H1 (cell line): ENCODE measurements at regions not wholly inside any gene's neighbourhood (a gene's known extent, or its start where the extent isn't known, plus 50 kb on each side); places are given as distances from the start of the nearest gene placed in this dataset.

Experiments
- CTCF ChIA-PET: fragments of 300-600 bp; sonication (Branson Sonifier 250); formaldehyde crosslinking; loops from one replicate; lab custom pipeline; 2021; ENCODE audit not compliant: partially characterized antibody; lab: Charles Lee
- POLR2A ChIA-PET: fragments of 300-600 bp; sonication (Branson Sonifier 250); formaldehyde crosslinking; loops from one replicate; lab custom pipeline; 2021; ENCODE audit warnings: inconsistent platforms; ENCODE audit not compliant: partially characterized antibody; lab: Charles Lee
- DNase-seq, 2 experiments: peaks; one replicate each; pipeline versions ENCODE4 v3.0.0 to v3.0.0-alpha.2; 2010 to 2022; ENCODE audit warnings: low spot score in 2 of 2, low read depth in 1 of 2, mixed read lengths in 1 of 2
- FAIRE-seq: peaks from 2 replicates; lab custom pipeline; 2011; peaks lifted over from hg19 to GRCh38; lab: Jason Lieb, UNC
- H2AFZ ChIP-seq: 2 replicates; pipeline ENCODE4 v1.8.1; 2012; ENCODE audit warnings: low read length, inconsistent platforms
- H2AK5ac ChIP-seq: 2 replicates; pipeline ENCODE4 v1.6.1; 2013; ENCODE audit warnings: low read depth, low read length
- H2BK120ac ChIP-seq: replicated peaks from 2 replicates; pipeline ENCODE3; 2013; ENCODE audit warnings: low read depth, low read length, inconsistent platforms
- H2BK12ac ChIP-seq: 2 replicates; pipeline ENCODE4 v1.6.1; 2013; ENCODE audit warnings: low read depth, low read length
- H2BK15ac ChIP-seq: 2 replicates; pipeline ENCODE4 v1.6.1; 2013; ENCODE audit warnings: low read length
- H2BK20ac ChIP-seq: 2 replicates; pipeline ENCODE4 v1.6.1; 2013; ENCODE audit warnings: low read length
- H2BK5ac ChIP-seq: 2 replicates; pipeline ENCODE4 v1.6.1; 2013; ENCODE audit warnings: low read depth, low read length
- H3K14ac ChIP-seq: 2 replicates; pipeline ENCODE4 v1.6.1; 2013; ENCODE audit warnings: inconsistent platforms; ENCODE audit not compliant: insufficient read length
- H3K18ac ChIP-seq: 2 replicates; pipeline ENCODE4 v1.6.1; 2013; ENCODE audit warnings: low read length; ENCODE audit errors: extremely low read depth
- H3K23ac ChIP-seq: 2 replicates; pipeline ENCODE4 v1.6.1; 2013; ENCODE audit warnings: inconsistent platforms; ENCODE audit not compliant: insufficient read length
- H3K23me2 ChIP-seq: 2 replicates; pipeline ENCODE4 v1.6.1; 2013; ENCODE audit warnings: low read depth, low read length
- H3K27ac ChIP-seq: 2 replicates; pipeline ENCODE4 v1.6.1; 2011; ENCODE audit warnings: low read depth, low read length, inconsistent platforms
- H3K27me3 ChIP-seq, 4 experiments: replicated peaks in 1 of 4; 1 replicate in 1 of 4; 2 replicates in 3 of 4; pipeline versions ENCODE4 v1.6.1 to v1.8.1; 2011 to 2013; ENCODE audit warnings: low read length in 3 of 4, mild to moderate bottlenecking in 3 of 4, inconsistent platforms in 2 of 4, mixed read lengths in 2 of 4, moderate library complexity in 1 of 4; ENCODE audit not compliant: control insufficient read depth in 3 of 4, insufficient read depth in 3 of 4; ENCODE audit errors: extremely low read depth in 1 of 4
- H3K36me3 ChIP-seq, 4 experiments: 2 replicates each; pipeline versions ENCODE4 v1.6.1 to v1.8.1; 2011 to 2013; ENCODE audit warnings: mild to moderate bottlenecking in 4 of 4, low read length in 3 of 4, moderate library complexity in 2 of 4, control low read depth in 1 of 4, inconsistent platforms in 1 of 4; ENCODE audit not compliant: insufficient read depth in 4 of 4, control insufficient read depth in 2 of 4
- H3K4ac ChIP-seq: replicated peaks from 2 replicates; pipeline ENCODE3; 2013; ENCODE audit warnings: low read length, low read depth, mixed read lengths, inconsistent platforms; ENCODE audit not compliant: insufficient read length
- H3K4me1 ChIP-seq, 4 experiments: replicated peaks in 1 of 4; 1 replicate in 1 of 4; 2 replicates in 3 of 4; pipeline versions ENCODE4 v1.6.1 to v1.8.1; 2011 to 2013; ENCODE audit warnings: low read length in 3 of 4, inconsistent platforms in 2 of 4, mixed read lengths in 1 of 4; ENCODE audit not compliant: insufficient read depth in 4 of 4, control insufficient read depth in 3 of 4
- H3K4me2 ChIP-seq, 2 experiments: 2 replicates each; pipeline versions ENCODE4 v1.6.1 to v1.8.1; 2011 to 2013; ENCODE audit warnings: low read depth in 2 of 2, low read length in 2 of 2, control low read depth in 1 of 2, inconsistent platforms in 1 of 2, mild to moderate bottlenecking in 1 of 2; ENCODE audit not compliant: insufficient read depth in 1 of 2
- H3K4me3 ChIP-seq, 4 experiments: fragments of 200-600, 300-600 bp in 1 of 4; sonication (generic), shearing (Covaris generic), sonication (Bioruptor Twin) in 1 of 4; 2 replicates each; pipeline versions ENCODE4 v1.5.1 to v1.8.1; 2011 to 2016; ENCODE audit warnings: low read length in 4 of 4, low read depth in 3 of 4, control low read depth in 2 of 4, inconsistent platforms in 2 of 4, mild to moderate bottlenecking in 2 of 4, mixed read lengths in 1 of 4, moderate library complexity in 1 of 4; ENCODE audit not compliant: insufficient read depth in 2 of 4; ENCODE audit errors: extremely low read depth in 1 of 4
- H3K56ac ChIP-seq: replicated peaks from 2 replicates; pipeline ENCODE3; 2013; ENCODE audit warnings: low read depth, mild to moderate bottlenecking, mixed read lengths, low read length, inconsistent platforms; ENCODE audit not compliant: insufficient read length
- H3K79me1 ChIP-seq: 2 replicates; pipeline ENCODE4 v1.6.1; 2013; ENCODE audit warnings: low read depth, low read length, control low read depth
- H3K79me2 ChIP-seq, 2 experiments: 2 replicates each; pipeline versions ENCODE4 v1.6.1 to v1.8.1; 2012 to 2013; ENCODE audit warnings: low read length in 2 of 2, mild to moderate bottlenecking in 2 of 2, inconsistent platforms in 1 of 2; ENCODE audit not compliant: insufficient read depth in 2 of 2, control insufficient read depth in 1 of 2
- H3K9ac ChIP-seq, 4 experiments: replicated peaks in 1 of 4; 1 replicate in 1 of 4; 2 replicates in 3 of 4; pipeline versions ENCODE4 v1.6.1 to v1.8.1; 2011 to 2013; ENCODE audit warnings: low read depth in 3 of 4, low read length in 3 of 4, control low read depth in 2 of 4, mild to moderate bottlenecking in 2 of 4, moderate library complexity in 2 of 4, inconsistent platforms in 1 of 4; ENCODE audit errors: extremely low read depth in 1 of 4
- H3K9me3 ChIP-seq, 2 experiments: 2 replicates each; pipeline versions ENCODE4 v1.6.1 to v1.8.1; 2012 to 2013; ENCODE audit warnings: mild to moderate bottlenecking in 2 of 2, moderate library complexity in 2 of 2, control low read depth in 1 of 2, inconsistent platforms in 1 of 2, low read depth in 1 of 2, low read length in 1 of 2, mixed read lengths in 1 of 2; ENCODE audit not compliant: insufficient read depth in 2 of 2
- H4K20me1 ChIP-seq, 2 experiments: replicated peaks in 1 of 2; 2 replicates each; pipeline versions ENCODE3 to v1.8.1; 2011 to 2013; ENCODE audit warnings: inconsistent platforms in 2 of 2, low read length in 2 of 2, mild to moderate bottlenecking in 1 of 2; ENCODE audit not compliant: insufficient read depth in 2 of 2, control insufficient read depth in 1 of 2
- H4K5ac ChIP-seq: 2 replicates; pipeline ENCODE4 v1.6.1; 2013; ENCODE audit warnings: low read length, low read depth, mixed read lengths, inconsistent platforms; ENCODE audit not compliant: insufficient read length
- H4K8ac ChIP-seq: 2 replicates; pipeline ENCODE4 v1.8.0; 2013; ENCODE audit warnings: mild to moderate bottlenecking, moderate library complexity, low read length, inconsistent platforms; ENCODE audit not compliant: insufficient read depth; ENCODE audit errors: extremely low read depth
- H4K91ac ChIP-seq: replicated peaks from 2 replicates; pipeline ENCODE3; 2013; ENCODE audit warnings: low read length, mixed read lengths, inconsistent platforms; ENCODE audit not compliant: insufficient read length
- BACH1 ChIP-seq: IDR thresholded peaks from 2 replicates; pipeline ENCODE4 v1.6.1; 2012; ENCODE audit warnings: low read length, improper control_type of control experiment
- TEAD4 ChIP-seq: IDR thresholded peaks from 2 replicates; pipeline ENCODE4 v1.6.1; 2012; ENCODE audit warnings: low read depth, low read length, inconsistent platforms, mixed read lengths
- WGBS, 2 experiments: shearing (Covaris generic) in 1 of 2; methylation state at CpG; one replicate each; pipeline versions ENCODE4 v1.1.6 to v1.1.7; 2013 to 2015; ENCODE audit warnings: low lambda C conversion rate in 2 of 2, mixed read lengths in 2 of 2, inconsistent platforms in 1 of 2, low coverage in 1 of 2, missing lambda C conversion rate in 1 of 2; ENCODE audit not compliant: insufficient replicate concordance in 2 of 2, insufficient coverage in 1 of 2, insufficient read length in 1 of 2; ENCODE audit errors: extremely low coverage in 1 of 2, missing lambda C conversion rate in 1 of 2; 5-methylcytosine and 5-hydroxymethylcytosine counted together

- POLR2A ChIA-PET: no interaction called here
- FAIRE-seq (no peak), DNase-seq (no peak)
- CTCF ChIA-PET: interaction anchor here (0.7 kb wide), 2 partner anchors 19 to 30 kb away, joined by 3 read pairs; no protein-coding TSS in a partner anchor
- no peak for TF ChIP-seq TEAD4
- no peak for TF ChIP-seq BACH1
- no peak overlapping the region for H2AK5ac ChIP-seq
- H3K23ac ChIP-seq: no peak overlapping the region
- H3K9me3 ChIP-seq: no peaks in the 10 kb centered on the region
- H3K36me3 ChIP-seq: no peaks in the 10 kb centered on the region
- no peak overlapping the region for H2BK120ac ChIP-seq
- no peak overlapping the region for H3K4me3 ChIP-seq
- H3K14ac ChIP-seq: no peak overlapping the region
- no peak overlapping the region for H2BK5ac ChIP-seq
- no peaks in the 10 kb centered on the region; the same call in 1 of the 2 replicates for H3K23me2 ChIP-seq
- no peak overlapping the region for H2BK20ac ChIP-seq
- H3K56ac ChIP-seq: no peak overlapping the region
- peak overlapping the region; percentile 72; the same call in 1 of the 2 replicates for H2AFZ ChIP-seq
- H3K79me2 ChIP-seq: no peaks in the 10 kb centered on the region
- no peak overlapping the region for H2BK12ac ChIP-seq
- no peak overlapping the region for H3K9ac ChIP-seq
- H4K20me1 ChIP-seq: no peaks in the 10 kb centered on the region
- no peak overlapping the region for H3K27ac ChIP-seq
- no peaks in the 10 kb centered on the region for H3K27me3 ChIP-seq
- no peaks in the 10 kb centered on the region for H3K79me1 ChIP-seq
- no peak overlapping the region for H3K4ac ChIP-seq
- no peak overlapping the region for H3K4me2 ChIP-seq
- 93% methylated on average over 7 of the region's 7 CpGs; no CpG with 5 or more reads in 1 of the 2 experiments for WGBS, 2 experiments
- no peak overlapping the region for H2BK15ac ChIP-seq
- H3K4me1 ChIP-seq: no peaks in the 10 kb centered on the region
- H4K8ac ChIP-seq: no peak overlapping the region
- H3K18ac ChIP-seq: no peak overlapping the region
- no peak overlapping the region for H4K5ac ChIP-seq
- H4K91ac ChIP-seq: no peak overlapping the region
Observed at GRCh38 chr2:204239411-204240165, 303.0 kb downstream of the ICOS start.
